MM.1S (cell line): ENCODE measurements at regions not wholly inside any gene's neighbourhood (a gene's known extent, or its start where the extent isn't known, plus 50 kb on each side); places are given as distances from the start of the nearest gene placed in this dataset.

Source experiments
- DNase-seq: peaks from one replicate; pipeline ENCODE4 v3.0.0-alpha.2; 2015
- H2AFZ ChIP-seq: fragments of 300-600 bp; sonication (generic); 2 replicates; pipeline ENCODE4 v1.6.0; 2016; ENCODE audit warnings: antibody characterized with exemption, low read length
- H3F3A ChIP-seq: fragments of 300-600 bp; sonication (generic); 2 replicates; pipeline ENCODE4 v1.6.1; 2016; ENCODE audit warnings: mild to moderate bottlenecking, antibody characterized with exemption, low read length, moderate library complexity, mixed read lengths; ENCODE audit not compliant: insufficient read depth
- H3K27ac ChIP-seq: fragments of 300-600 bp; sonication (generic); 2 replicates; pipeline ENCODE4 v1.5.1; 2016; ENCODE audit warnings: mild to moderate bottlenecking, low read length
- H3K27me3 ChIP-seq: fragments of 300-600 bp; sonication (generic); replicated peaks from 2 replicates; pipeline ENCODE4 v1.6.0; 2016; ENCODE audit warnings: low read length; ENCODE audit not compliant: insufficient read depth
- H3K36me3 ChIP-seq: fragments of 300-600 bp; sonication (generic); replicated peaks from 2 replicates; pipeline ENCODE4 v1.6.1; 2016; ENCODE audit warnings: mild to moderate bottlenecking, low read length, mixed read lengths; ENCODE audit not compliant: insufficient read depth
- H3K4me1 ChIP-seq: fragments of 300-600 bp; sonication (generic); 2 replicates; pipeline ENCODE4 v1.6.1; 2016; ENCODE audit warnings: low read length, mixed read lengths
- H3K4me2 ChIP-seq: fragments of 300-600 bp; sonication (generic); 2 replicates; pipeline ENCODE4 v1.6.0; 2016; ENCODE audit warnings: low read depth, low read length
- H3K4me3 ChIP-seq: fragments of 300-600 bp; sonication (generic); 2 replicates; pipeline ENCODE4 v1.5.1; 2016; ENCODE audit warnings: low read length, mixed read lengths
- H3K79me2 ChIP-seq: fragments of 300-600 bp; sonication (generic); 2 replicates; pipeline ENCODE4 v1.6.1; 2016; ENCODE audit warnings: mixed run types, low read length, mixed read lengths
- H3K9ac ChIP-seq: fragments of 300-600 bp; sonication (generic); 2 replicates; pipeline ENCODE4 v1.6.1; 2016; ENCODE audit warnings: low read length, mixed read lengths
- H3K9me2 ChIP-seq: fragments of 300-600 bp; sonication (generic); replicated peaks from 2 replicates; pipeline ENCODE4 v1.6.1; 2016; ENCODE audit warnings: mild to moderate bottlenecking, low read length, mixed read lengths; ENCODE audit not compliant: insufficient read depth
- H3K9me3 ChIP-seq: fragments of 300-600 bp; sonication (generic); replicated peaks from 2 replicates; pipeline ENCODE4 v1.6.1; 2016; ENCODE audit warnings: mild to moderate bottlenecking, low read length, mixed read lengths; ENCODE audit not compliant: insufficient read depth
- H4K20me1 ChIP-seq: fragments of 300-600 bp; sonication (generic); 2 replicates; pipeline ENCODE4 v1.6.1; 2016; ENCODE audit warnings: mild to moderate bottlenecking, low read length, moderate library complexity, mixed read lengths; ENCODE audit not compliant: insufficient read depth
- CTCF ChIP-seq: fragments of 300-600 bp; sonication (generic); IDR thresholded peaks from 2 replicates; pipeline ENCODE4 v1.5.1; 2016; ENCODE audit warnings: antibody characterized with exemption, low read length, mixed read lengths
- EZH2 ChIP-seq: fragments of 300-600 bp; sonication (generic); optimal IDR thresholded peaks from 2 replicates; pipeline ENCODE3; 2017; ENCODE audit warnings: low read depth, mild to moderate bottlenecking, antibody characterized with exemption, low read length, mixed read lengths
- EZH2phosphoT487 ChIP-seq: fragments of 300-600 bp; sonication (generic); IDR thresholded peaks from 2 replicates; pipeline ENCODE4 v1.6.1; 2018; ENCODE audit warnings: antibody characterized with exemption, low read length

- no peak overlapping the region for H2AFZ ChIP-seq
- H3K27me3 ChIP-seq = no peaks in the 10 kb centered on the region
- no peaks in the 10 kb centered on the region for H3F3A ChIP-seq
- H3K9me3 ChIP-seq = no peaks in the 10 kb centered on the region
- no peak overlapping the region for H3K27ac ChIP-seq
- H3K4me2 ChIP-seq = no peak overlapping the region
- no peak for DNase-seq
- H3K4me3 ChIP-seq = no peak overlapping the region
- H3K9me2 ChIP-seq = no peaks in the 10 kb centered on the region
- H3K9ac ChIP-seq = no peak overlapping the region
- TF ChIP-seq EZH2phosphoT487 = no peak
- no peak for TF ChIP-seq CTCF
- no peak for TF ChIP-seq EZH2
- H4K20me1 ChIP-seq = no peaks in the 10 kb centered on the region
- H3K4me1 ChIP-seq = no peaks in the 10 kb centered on the region
- H3K36me3 ChIP-seq = no peaks in the 10 kb centered on the region
- H3K79me2 ChIP-seq = no peaks in the 10 kb centered on the region
Measured at GRCh38 chrX:46258356-46258755, 286.9 kb downstream of the ZNF674 start.

- Histone ChIP-seq H3K27me3 (no peaks in the 10 kb centered on the region), H2AFZ (no peak overlapping the region), H4K20me1 (no peaks in the 10 kb centered on the region), H3K9ac (no peak overlapping the region), H3K9me3 (no peaks in the 10 kb centered on the region), H3K4me1 (no peaks in the 10 kb centered on the region), H3K4me3 (no peak overlapping the region), H3K4me2 (no peak overlapping the region), H3K36me3 (no peaks in the 10 kb centered on the region), H3K9me2 (no peaks in the 10 kb centered on the region), H3F3A (no peaks in the 10 kb centered on the region), H3K79me2 (no peaks in the 10 kb centered on the region), H3K27ac (no peak overlapping the region)
- no peak for DNase-seq
- TF ChIP-seq CTCF (no peak), EZH2phosphoT487 (no peak)
Measured at GRCh38 chrX:46257451-46257879, 287.8 kb downstream of the ZNF674 start.

GRCh38 chrX:46256875-46257274 is 288.3 kb downstream of the ZNF674 start:
- no peak overlapping the region for H3K9ac ChIP-seq
- no peaks in the 10 kb centered on the region for H3K9me2 ChIP-seq
- H3K27ac ChIP-seq = no peak overlapping the region
- H4K20me1 ChIP-seq = no peaks in the 10 kb centered on the region
- H3K27me3 ChIP-seq = no peaks in the 10 kb centered on the region
- H3K4me2 ChIP-seq = no peak overlapping the region
- no peaks in the 10 kb centered on the region for H3F3A ChIP-seq
- no peak overlapping the region for H3K4me3 ChIP-seq
- no peaks in the 10 kb centered on the region for H3K4me1 ChIP-seq
- H3K36me3 ChIP-seq = no peaks in the 10 kb centered on the region
- no peaks in the 10 kb centered on the region for H3K9me3 ChIP-seq
- H3K79me2 ChIP-seq = no peaks in the 10 kb centered on the region
- DNase-seq = no peak
- TF ChIP-seq EZH2 = no peak
- no peak for TF ChIP-seq CTCF
- TF ChIP-seq EZH2phosphoT487 = no peak
- no peak overlapping the region for H2AFZ ChIP-seq

GRCh38 chrX:46255046-46255445 is 290.2 kb downstream of the ZNF674 start:
- DNase-seq = no peak
- H3K9ac ChIP-seq = no peak overlapping the region
- no peaks in the 10 kb centered on the region for H3K9me3 ChIP-seq
- no peak overlapping the region for H3K4me2 ChIP-seq
- TF ChIP-seq EZH2phosphoT487 (no peak), CTCF (no peak), EZH2 (no peak)
- no peak overlapping the region for H3K4me3 ChIP-seq
- H4K20me1 ChIP-seq = no peaks in the 10 kb centered on the region
- H3K9me2 ChIP-seq = no peaks in the 10 kb centered on the region
- H3K27me3 ChIP-seq = no peaks in the 10 kb centered on the region
- no peak overlapping the region for H2AFZ ChIP-seq
- H3F3A ChIP-seq = no peaks in the 10 kb centered on the region
- H3K79me2 ChIP-seq = no peaks in the 10 kb centered on the region
- no peaks in the 10 kb centered on the region for H3K4me1 ChIP-seq
- no peak overlapping the region for H3K27ac ChIP-seq
- no peaks in the 10 kb centered on the region for H3K36me3 ChIP-seq
